ENCODE measurements at regions not wholly inside any gene's neighbourhood (a gene's known extent, or its start where the extent isn't known, plus 50 kb on each side); places are given as distances from the start of the nearest gene placed in this dataset.

- TF ChIP-seq CTCF (IDR thresholded peaks at IDR 0.05; ENCODE audit: low read length) (no peak), EZH2 (IDR thresholded peaks at IDR 0.05; ENCODE audit: borderline replicate concordance, low read length) (no peak)
These were observed 308.5 kb downstream of the REEP3 start for GRCh38 chr10:63829573-63830149.
